HEK293T (cell line): ENCODE measurements at regions not wholly inside any gene's neighbourhood (a gene's known extent, or its start where the extent isn't known, plus 50 kb on each side); places are given as distances from the start of the nearest gene placed in this dataset.

Experiments used
- ARNT ChIP-seq: fragments of 450-650 bp; IDR thresholded peaks from 2 replicates; pipeline ENCODE4 v1.6.1; 2017; ENCODE audit warnings: mild to moderate bottlenecking
- FOXM1 ChIP-seq: fragments of 450-650 bp; IDR thresholded peaks from 2 replicates; pipeline ENCODE4 v1.6.1; 2017; ENCODE audit warnings: mild to moderate bottlenecking, borderline replicate concordance
- L3MBTL2 ChIP-seq: fragments of 450-650 bp; conservative IDR thresholded peaks from 2 replicates; pipeline ENCODE4 v1.6.1; 2016; ENCODE audit warnings: mild to moderate bottlenecking
- LEF1 ChIP-seq: fragments of 450-650 bp; IDR thresholded peaks from 2 replicates; pipeline ENCODE4 v1.6.1; 2017; ENCODE audit warnings: mild to moderate bottlenecking, borderline replicate concordance
- SP1 ChIP-seq: fragments of 450-650 bp; IDR thresholded peaks from 2 replicates; pipeline ENCODE4 v1.6.1; 2017
- TARDBP ChIP-seq: fragments of 450-650 bp; IDR thresholded peaks from 2 replicates; pipeline ENCODE4 v1.6.1; 2016

DNA sequence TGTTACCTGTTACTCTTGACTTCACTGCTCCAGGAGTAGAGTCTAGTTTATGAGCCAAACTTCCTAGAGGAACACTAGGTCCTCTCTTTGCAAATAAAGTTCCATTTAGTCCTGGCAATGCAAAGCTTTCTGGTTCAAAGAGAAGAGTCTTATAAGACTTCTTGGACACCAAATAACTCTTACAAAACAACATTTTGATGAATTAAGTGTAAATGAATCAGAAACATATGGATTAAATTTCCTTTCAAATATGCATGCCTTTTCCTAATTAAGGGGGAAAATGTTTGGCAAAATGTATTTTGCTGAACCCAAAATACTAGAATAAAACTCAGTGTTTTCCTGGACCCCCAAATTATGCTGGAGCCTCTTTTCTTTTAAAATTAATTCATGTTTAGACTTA is 388.0 kb downstream of the FGF10 start:
- TF ChIP-seq ARNT (no peak), SP1 (no peak), FOXM1 (no peak), L3MBTL2 (no peak), TARDBP (no peak), LEF1 (no peak)
